HepG2 (cell line): ENCODE measurements at regions not wholly inside any gene's neighbourhood (a gene's known extent, or its start where the extent isn't known, plus 50 kb on each side); places are given as distances from the start of the nearest gene placed in this dataset.

Experiments
- ATAC-seq: fragments of 200-7000 bp; cut with Tn5 transposase; 3 replicates; pipeline ENCODE4 v1.9.1; 2020; ENCODE audit warnings: mild to moderate bottlenecking, moderate library complexity
- BruUV-seq: library from RNA; stranded (reverse); fragments of 400-500 nt; replicated peaks from 2 replicates; lab custom pipeline; 2021; lab: Mats Ljungman, UMichigan
- CTCF ChIA-PET: fragments of 300-600 bp; formaldehyde crosslinking; extraction: SDS; loops from one replicate; lab custom pipeline; 2021; ENCODE audit warnings: low total read pairs, inconsistent platforms, low intra/inter-chr PET ratio; lab: Yijun Ruan, JAX
- POLR2A ChIA-PET: fragments of 350-600 bp; sonication (Branson Sonifier 250); formaldehyde crosslinking; loops from one replicate; lab custom pipeline; 2020; ENCODE audit warnings: antibody characterized with exemption, inconsistent platforms; lab: Yijun Ruan, JAX
- DNase-seq: peaks from one replicate; pipeline ENCODE4 v3.0.0-alpha.2; 2015; ENCODE audit warnings: low spot score
- FAIRE-seq: peaks from 3 replicates; lab custom pipeline; 2011; peaks lifted over from hg19 to GRCh38; lab: Jason Lieb, UNC
- H2AFZ ChIP-seq: one replicate; pipeline ENCODE4 v1.6.1; 2011; ENCODE audit warnings: low read length, inconsistent platforms
- H3K27ac ChIP-seq: fragments of 300-600 bp; 3 replicates; pipeline ENCODE4 v1.8.0; 2011; ENCODE audit warnings: mixed run types, mild to moderate bottlenecking, mixed read lengths, low read length, inconsistent platforms; ENCODE audit not compliant: insufficient read depth; ENCODE audit errors: extremely low read length
- H3K27me3 ChIP-seq, 2 experiments: fragments of 200-600 bp in 1 of 2; 2 replicates in 1 of 2; 3 replicates in 1 of 2; pipeline versions ENCODE4 v1.6.0 to v1.8.0; 2011; ENCODE audit warnings: low read length in 2 of 2, mild to moderate bottlenecking in 2 of 2, moderate library complexity in 2 of 2, inconsistent platforms in 1 of 2; ENCODE audit not compliant: insufficient read depth in 2 of 2, control insufficient read depth in 1 of 2
- H3K36me3 ChIP-seq, 2 experiments: fragments of 200-600 bp in 1 of 2; replicated peaks in 1 of 2; 2 replicates in 1 of 2; 3 replicates in 1 of 2; pipeline versions ENCODE4 v1.5.1 to v1.8.0; 2011; ENCODE audit warnings: low read length in 2 of 2, inconsistent platforms in 1 of 2; ENCODE audit not compliant: insufficient read depth in 2 of 2, control insufficient read depth in 1 of 2
- H3K4me1 ChIP-seq: 2 replicates; pipeline ENCODE4 v1.5.1; 2012; ENCODE audit warnings: low read length, inconsistent platforms; ENCODE audit not compliant: insufficient read depth
- H3K4me2 ChIP-seq: 2 replicates; pipeline ENCODE4 v1.6.0; 2011; ENCODE audit warnings: low read depth, low read length, inconsistent platforms
- H3K4me3 ChIP-seq, 3 experiments: fragments of 200-600 bp in 1 of 3; sonication (generic), shearing (Covaris generic) in 1 of 3; replicated peaks in 1 of 3; 2 replicates each; pipeline ENCODE4 v1.5.1; 2011 to 2016; ENCODE audit warnings: low read length in 3 of 3, inconsistent platforms in 2 of 3, low read depth in 2 of 3, mild to moderate bottlenecking in 2 of 3, control low read depth in 1 of 3, mixed read lengths in 1 of 3; ENCODE audit not compliant: insufficient read depth in 1 of 3
- H3K79me2 ChIP-seq: one replicate; pipeline ENCODE4 v1.6.1; 2011; ENCODE audit warnings: low read length, inconsistent platforms; ENCODE audit not compliant: insufficient read depth
- H3K9ac ChIP-seq: 2 replicates; pipeline ENCODE4 v1.6.0; 2011; ENCODE audit warnings: mild to moderate bottlenecking, low read depth, low read length, inconsistent platforms; ENCODE audit not compliant: insufficient read depth
- H3K9me3 ChIP-seq: 2 replicates; pipeline ENCODE4 v1.5.1; 2012; ENCODE audit warnings: mild to moderate bottlenecking, low read length
- H4K20me1 ChIP-seq: 2 replicates; pipeline ENCODE4 v1.6.0; 2011; ENCODE audit warnings: inconsistent platforms, mild to moderate bottlenecking, low read length, moderate library complexity; ENCODE audit not compliant: insufficient read depth
- HHEX ChIP-seq: IDR thresholded peaks from 2 replicates; pipeline ENCODE4 v1.6.1; 2016; ENCODE audit warnings: control low read depth
- HNF4G ChIP-seq, 2 experiments: sonication (generic) in 1 of 2; formaldehyde crosslinking in 1 of 2; IDR thresholded peaks; 2 replicates each; pipeline versions ENCODE4 v1.4.0 to v1.6.1; 2011 to 2020; ENCODE audit warnings: borderline replicate concordance in 2 of 2, low read depth in 2 of 2, mild to moderate bottlenecking in 2 of 2, low read length in 1 of 2, missing genetic modification reagents in 1 of 2, moderate library complexity in 1 of 2
- MTERF4 ChIP-seq: sonication (generic); formaldehyde crosslinking; IDR thresholded peaks from 2 replicates; pipeline ENCODE4 v1.8.0; 2023; ENCODE audit warnings: mild to moderate bottlenecking, missing genetic modification reagents
- RARA ChIP-seq: IDR thresholded peaks from 2 replicates; pipeline ENCODE4 v1.6.1; 2016; ENCODE audit warnings: missing genetic modification reagents, missing compliant biosample characterization
- ZFAT ChIP-seq: sonication (generic); formaldehyde crosslinking; conservative IDR thresholded peaks from 2 replicates; pipeline ENCODE4 v1.8.1; 2023; ENCODE audit warnings: missing genetic modification reagents, inconsistent platforms
- ZMYM2 ChIP-seq: sonication (generic); formaldehyde crosslinking; IDR thresholded peaks from 2 replicates; pipeline ENCODE4 v1.8.0; 2022; ENCODE audit warnings: mild to moderate bottlenecking, missing genetic modification reagents
- ZNF251 ChIP-seq: sonication (generic); formaldehyde crosslinking; IDR thresholded peaks from 2 replicates; pipeline ENCODE4 v1.9.0; 2021; ENCODE audit warnings: mild to moderate bottlenecking, missing genetic modification reagents
- ZNF280B ChIP-seq: sonication (generic); formaldehyde crosslinking; IDR thresholded peaks from 2 replicates; pipeline ENCODE4 v1.5.0; 2020; ENCODE audit warnings: missing genetic modification reagents, mild to moderate bottlenecking, borderline replicate concordance
- WGBS: methylation state at CpG from one replicate; pipeline ENCODE4 v1.1.6; 2017; ENCODE audit warnings: low lambda C conversion rate; 5-methylcytosine and 5-hydroxymethylcytosine counted together
- in situ Hi-C: cut with HindIII; loops from 2 replicates; pipeline ENCODE4 v1.10.0; 2017; ENCODE audit warnings: low pct_unique_long_range_greater_than_20kb; ENCODE audit not compliant: extremely low pct_ligation_motif_present
- intact Hi-C: fragments of 100-400 bp; cut with micrococcal nuclease; formaldehyde crosslinking; loops from one replicate; pipeline ENCODE4 v1.10.0; 2022; ENCODE audit not compliant: unreplicated experiment
- TF ChIP-seq, protein P1 (sequence below): sonication (generic); formaldehyde crosslinking; IDR thresholded peaks from 2 replicates; pipeline ENCODE4 v1.5.0; 2020; ENCODE audit warnings: missing genetic modification reagents

- intact Hi-C loops: no loop called here
- Histone ChIP-seq H3K9me3 (0 out of 2 replicates have a peak, but pooled peaks cover 5% of the 10 kb centered on the region), H3K79me2 (no peaks in the 10 kb centered on the region), H2AFZ (no peak overlapping the region), H3K27ac (no peak overlapping the region), H3K4me2 (no peak overlapping the region), H3K36me3 (no peaks in the 10 kb centered on the region), H4K20me1 (no peaks in the 10 kb centered on the region), H3K27me3 (no peaks in the 10 kb centered on the region), H3K4me3 (no peak overlapping the region), H3K9ac (no peak overlapping the region), H3K4me1 (no peaks in the 10 kb centered on the region)
- DNase-seq (no peak), ATAC-seq (no peak), FAIRE-seq (no peak)
- 1% methylated on average over 3 of the region's 3 CpGs for WGBS
- TF ChIP-seq ZNF251 (no peak), MTERF4 (CRISPR knock-in tag) (no peak), ZMYM2 (CRISPR knock-in tag) (no peak), RARA (CRISPR knock-in tag) (no peak), ZNF280B (CRISPR knock-in tag) (no peak), ZFAT (CRISPR knock-in tag) (no peak), HNF4G (IDR thresholded peaks at IDR 0.05; ENCODE audit: borderline replicate concordance, low read depth, low read length) (no peak), HNF4G (CRISPR knock-in tag; IDR thresholded peaks at IDR 0.05; ENCODE audit: borderline replicate concordance, low read depth) (no peak), HHEX (CRISPR knock-in tag) (no peak)
- TF ChIP-seq, protein P1, sequence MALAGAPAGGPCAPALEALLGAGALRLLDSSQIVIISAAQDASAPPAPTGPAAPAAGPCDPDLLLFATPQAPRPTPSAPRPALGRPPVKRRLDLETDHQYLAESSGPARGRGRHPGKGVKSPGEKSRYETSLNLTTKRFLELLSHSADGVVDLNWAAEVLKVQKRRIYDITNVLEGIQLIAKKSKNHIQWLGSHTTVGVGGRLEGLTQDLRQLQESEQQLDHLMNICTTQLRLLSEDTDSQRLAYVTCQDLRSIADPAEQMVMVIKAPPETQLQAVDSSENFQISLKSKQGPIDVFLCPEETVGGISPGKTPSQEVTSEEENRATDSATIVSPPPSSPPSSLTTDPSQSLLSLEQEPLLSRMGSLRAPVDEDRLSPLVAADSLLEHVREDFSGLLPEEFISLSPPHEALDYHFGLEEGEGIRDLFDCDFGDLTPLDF: no peak
- ChIA-PET POLR2A (no interaction called here), CTCF (no interaction called here)
- BruUV-seq: no TSS peak
- in situ Hi-C loops: no loop called here
These were observed 887.3 kb upstream of the CRIM1 start for GRCh38 chr2:35468245-35468644.
